CD4-positive, alpha-beta memory T cell (primary cell): ENCODE measurements at regions not wholly inside any gene's neighbourhood (a gene's known extent, or its start where the extent isn't known, plus 50 kb on each side); places are given as distances from the start of the nearest gene placed in this dataset.

Experiments used
- CTCF ChIA-PET: fragments of 350-600 bp; sonication (Branson Sonifier 250); formaldehyde crosslinking; loops from one replicate; lab custom pipeline; 2021; ENCODE audit warnings: inconsistent platforms; ENCODE audit not compliant: partially characterized antibody; lab: Charles Lee
- POLR2A ChIA-PET: fragments of 350-600 bp; sonication (Branson Sonifier 250); formaldehyde crosslinking; loops from one replicate; lab custom pipeline; 2021; ENCODE audit not compliant: partially characterized antibody; lab: Charles Lee
- DNase-seq, 5 donors: peaks; one replicate each; pipeline versions ENCODE4 v3.0.0 to v3.0.0-alpha.2; 2020 to 2022; ENCODE audit warnings: mixed read lengths in 1 of 5
- H3K27ac ChIP-seq: one replicate; pipeline ENCODE4 v1.7.0; 2013; ENCODE audit warnings: low read depth, low read length
- H3K27me3 ChIP-seq: 2 replicates; pipeline ENCODE4 v1.7.0; 2013; ENCODE audit warnings: mild to moderate bottlenecking, low read length, moderate library complexity; ENCODE audit not compliant: insufficient read depth
- H3K36me3 ChIP-seq: 2 replicates; pipeline ENCODE4 v1.7.0; 2013; ENCODE audit warnings: mild to moderate bottlenecking, low read length, moderate library complexity; ENCODE audit not compliant: insufficient read depth
- H3K4me1 ChIP-seq: 2 replicates; pipeline ENCODE4 v1.7.0; 2013; ENCODE audit warnings: mild to moderate bottlenecking, low read length, moderate library complexity; ENCODE audit not compliant: insufficient read depth
- H3K4me3 ChIP-seq, 2 donors: one replicate each; pipeline ENCODE4 v1.7.0; 2013; ENCODE audit warnings: low read length in 2 of 2, mild to moderate bottlenecking in 1 of 2
- H3K9me3 ChIP-seq, 2 donors: one replicate each; pipeline ENCODE4 v1.7.0; 2013; ENCODE audit warnings: low read length in 2 of 2, control low read depth in 1 of 2; ENCODE audit not compliant: control insufficient read depth in 1 of 2
- H3K27ac Mint-ChIP-seq, 7 donors: one replicate each; pipeline ENCODE4 v1.8.0; 2020 to 2021; ENCODE audit warnings: mixed read lengths in 7 of 7, mild to moderate bottlenecking in 6 of 7, inconsistent platforms in 3 of 7, moderate library complexity in 3 of 7
- H3K27me3 Mint-ChIP-seq, 2 donors: one replicate each; pipeline ENCODE4 v1.8.0; 2020 to 2021; ENCODE audit warnings: mixed read lengths in 2 of 2
- H3K36me3 Mint-ChIP-seq, 2 donors: one replicate each; pipeline ENCODE4 v1.8.0; 2020 to 2021; ENCODE audit warnings: mixed read lengths in 2 of 2, inconsistent platforms in 1 of 2, mild to moderate bottlenecking in 1 of 2
- H3K4me1 Mint-ChIP-seq, 4 donors: one replicate each; pipeline ENCODE4 v1.8.0; 2020 to 2021; ENCODE audit warnings: mixed read lengths in 4 of 4, mild to moderate bottlenecking in 1 of 4
- H3K4me3 Mint-ChIP-seq, 8 donors: one replicate each; pipeline ENCODE4 v1.8.0; 2020 to 2021; ENCODE audit warnings: mixed read lengths in 8 of 8, mild to moderate bottlenecking in 7 of 8, moderate library complexity in 6 of 8, inconsistent platforms in 3 of 8
- H3K9me3 Mint-ChIP-seq, 8 donors: one replicate each; pipeline ENCODE4 v1.8.0; 2020 to 2021; ENCODE audit warnings: mixed read lengths in 8 of 8, mild to moderate bottlenecking in 5 of 8, inconsistent platforms in 3 of 8, moderate library complexity in 1 of 8
- intact Hi-C: fragments of 100-400 bp; cut with micrococcal nuclease; formaldehyde crosslinking; loops from one replicate; pipeline ENCODE4 v1.15.1; 2023

DNA sequence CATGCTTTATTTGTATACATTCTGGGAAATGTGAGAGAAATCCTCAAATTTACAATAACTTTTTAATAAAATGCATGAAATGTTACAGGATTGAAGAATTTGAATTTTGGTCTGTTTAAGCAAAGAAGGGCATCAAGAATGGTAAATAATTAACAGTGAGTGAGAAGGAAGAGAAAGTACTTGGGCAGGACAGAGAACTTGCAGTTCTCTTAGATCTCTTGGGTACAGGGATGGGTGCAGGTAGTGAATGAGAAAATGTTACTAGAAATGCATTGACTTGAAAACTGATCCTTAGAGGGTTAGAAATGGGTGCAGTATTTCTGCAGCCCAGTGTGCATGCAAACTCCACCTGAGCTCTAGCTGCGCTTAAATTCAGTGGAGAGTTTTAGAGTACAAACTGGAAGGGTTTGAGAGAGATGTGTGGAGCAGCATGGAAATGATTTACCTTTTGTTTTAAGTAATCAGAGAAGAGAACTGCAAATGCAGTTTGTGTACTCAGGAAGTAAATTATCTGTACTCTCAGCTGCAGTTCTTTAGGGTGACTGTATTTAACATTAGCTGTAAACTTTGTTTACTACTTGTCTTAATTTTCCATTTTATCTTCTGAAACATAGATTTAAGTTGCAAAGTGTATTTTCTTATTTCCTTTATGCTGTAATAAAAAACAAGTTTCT, 51.0 kb upstream of the RAB27B start:
- Mint-ChIP-seq H3K27ac (no peak overlapping the region), H3K4me3 (no peak overlapping the region), H3K4me1 (no peaks in the 10 kb centered on the region), H3K27me3 (no peaks in the 10 kb centered on the region), H3K9me3 (peaks cover 0 to 1% (median 0%) of the 10 kb centered on the region in 8 donors), H3K36me3 (no peaks in the 10 kb centered on the region)
- H3K4me3 ChIP-seq = no peak overlapping the region
- no peaks in the 10 kb centered on the region for H3K4me1 ChIP-seq
- CTCF ChIA-PET = no interaction called here
- intact Hi-C loops = no loop called here
- H3K36me3 ChIP-seq = no peaks in the 10 kb centered on the region
- no peak overlapping the region for H3K27ac ChIP-seq
- DNase-seq = no peak
- POLR2A ChIA-PET = no interaction called here
- no peaks in the 10 kb centered on the region for H3K27me3 ChIP-seq
- no peaks in the 10 kb centered on the region for H3K9me3 ChIP-seq

DNA sequence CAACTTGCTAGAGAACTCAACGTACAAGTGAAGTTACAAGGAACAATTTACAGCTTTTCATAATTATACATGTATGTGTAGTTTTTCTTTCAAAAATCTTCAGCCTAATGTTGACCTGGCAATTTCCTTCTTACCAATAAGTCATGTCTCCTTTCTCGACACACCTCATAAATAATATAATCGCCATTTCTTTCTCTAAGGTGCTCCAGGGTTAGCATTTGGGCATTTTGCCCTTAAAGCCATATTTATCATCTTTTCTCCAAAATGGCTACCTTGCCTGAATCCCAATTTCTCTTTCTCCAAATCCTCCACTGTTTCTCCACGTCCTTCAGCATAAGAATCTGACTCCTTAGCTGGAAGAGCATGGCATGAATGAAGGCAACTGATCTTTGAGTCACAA, 50.3 kb upstream of the RAB27B start:
- Histone ChIP-seq H3K36me3 (no peaks in the 10 kb centered on the region), H3K4me1 (no peaks in the 10 kb centered on the region), H3K9me3 (no peaks in the 10 kb centered on the region), H3K4me3 (no peak overlapping the region), H3K27me3 (no peaks in the 10 kb centered on the region), H3K27ac (no peak overlapping the region)
- no peak overlapping the region for H3K27ac Mint-ChIP-seq
- intact Hi-C loops = no loop called here
- no peak overlapping the region for H3K4me3 Mint-ChIP-seq
- peaks cover 0 to 1% (median 0%) of the 10 kb centered on the region in 8 donors for H3K9me3 Mint-ChIP-seq
- H3K36me3 Mint-ChIP-seq = no peaks in the 10 kb centered on the region
- no peaks in the 10 kb centered on the region for H3K4me1 Mint-ChIP-seq
- ChIA-PET POLR2A (no interaction called here), CTCF (no interaction called here)
- DNase-seq = no peak
- no peaks in the 10 kb centered on the region for H3K27me3 Mint-ChIP-seq
